ENCODE measurements at regions not wholly inside any gene's neighbourhood (a gene's known extent, or its start where the extent isn't known, plus 50 kb on each side); places are given as distances from the start of the nearest gene placed in this dataset.

DNA sequence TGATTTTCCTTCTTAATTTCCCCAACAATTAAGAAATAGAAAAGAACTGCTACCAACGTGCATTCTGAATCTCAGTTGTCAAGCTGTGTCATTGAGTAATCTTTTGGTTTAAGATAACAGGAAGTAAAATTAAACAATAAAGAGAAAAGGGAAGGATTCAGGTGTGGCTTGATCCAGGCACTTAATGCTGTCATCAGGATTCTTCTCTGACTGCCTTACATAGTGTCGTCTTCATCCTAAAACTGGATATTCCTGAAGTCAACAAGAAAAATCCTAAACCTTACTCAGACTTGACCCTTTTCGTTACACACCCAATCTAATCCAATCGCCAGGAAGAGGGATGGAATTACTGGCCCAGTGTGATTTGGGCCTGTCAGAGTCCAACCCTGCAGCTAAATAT, 443.8 kb downstream of the MED13L start:
- TF ChIP-seq, protein P1, sequence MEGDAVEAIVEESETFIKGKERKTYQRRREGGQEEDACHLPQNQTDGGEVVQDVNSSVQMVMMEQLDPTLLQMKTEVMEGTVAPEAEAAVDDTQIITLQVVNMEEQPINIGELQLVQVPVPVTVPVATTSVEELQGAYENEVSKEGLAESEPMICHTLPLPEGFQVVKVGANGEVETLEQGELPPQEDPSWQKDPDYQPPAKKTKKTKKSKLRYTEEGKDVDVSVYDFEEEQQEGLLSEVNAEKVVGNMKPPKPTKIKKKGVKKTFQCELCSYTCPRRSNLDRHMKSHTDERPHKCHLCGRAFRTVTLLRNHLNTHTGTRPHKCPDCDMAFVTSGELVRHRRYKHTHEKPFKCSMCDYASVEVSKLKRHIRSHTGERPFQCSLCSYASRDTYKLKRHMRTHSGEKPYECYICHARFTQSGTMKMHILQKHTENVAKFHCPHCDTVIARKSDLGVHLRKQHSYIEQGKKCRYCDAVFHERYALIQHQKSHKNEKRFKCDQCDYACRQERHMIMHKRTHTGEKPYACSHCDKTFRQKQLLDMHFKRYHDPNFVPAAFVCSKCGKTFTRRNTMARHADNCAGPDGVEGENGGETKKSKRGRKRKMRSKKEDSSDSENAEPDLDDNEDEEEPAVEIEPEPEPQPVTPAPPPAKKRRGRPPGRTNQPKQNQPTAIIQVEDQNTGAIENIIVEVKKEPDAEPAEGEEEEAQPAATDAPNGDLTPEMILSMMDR (conservative IDR thresholded peaks at IDR 0.05; ENCODE audit: low read depth, low read length), result no peak
- TF ChIP-seq EZH2 (IDR thresholded peaks at IDR 0.05; ENCODE audit: low read length, unreplicated experiment), result no peak
- TF ChIP-seq EZH2phosphoT487 (IDR thresholded peaks at IDR 0.05; ENCODE audit: borderline replicate concordance, low read length), result no peak
